Liver (tissue), 3 donors: ENCODE measurements at regions not wholly inside any gene's neighbourhood (a gene's known extent, or its start where the extent isn't known, plus 50 kb on each side); places are given as distances from the start of the nearest gene placed in this dataset.

Experiments used
- ATF3 ChIP-seq: IDR thresholded peaks from 2 replicates; pipeline ENCODE4 v1.6.1; 2016; ENCODE audit warnings: antibody characterized with exemption
- CTCF ChIP-seq: fragments of 150-350 bp; IDR thresholded peaks from 2 replicates; pipeline ENCODE4 v1.5.1; 2017; ENCODE audit warnings: improper control_type of control experiment, low read depth, low read length; ENCODE audit not compliant: missing input control
- GABPA ChIP-seq, 2 donors: IDR thresholded peaks in 1 of 2; conservative IDR thresholded peaks in 1 of 2; 2 replicates each; pipeline ENCODE4 v1.6.1; 2016; ENCODE audit warnings: antibody characterized with exemption in 2 of 2, mild to moderate bottlenecking in 1 of 2, moderate library complexity in 1 of 2
- JUND ChIP-seq, 2 donors: IDR thresholded peaks; 2 replicates each; pipeline ENCODE4 v1.6.1; 2016; ENCODE audit warnings: antibody characterized with exemption in 2 of 2
- MAX ChIP-seq: IDR thresholded peaks from 2 replicates; pipeline ENCODE4 v1.6.1; 2016; ENCODE audit warnings: antibody characterized with exemption
- REST ChIP-seq: IDR thresholded peaks from 2 replicates; pipeline ENCODE4 v1.6.1; 2016; ENCODE audit warnings: antibody characterized with exemption, mild to moderate bottlenecking
- RXRA ChIP-seq, 2 donors: IDR thresholded peaks; 2 replicates each; pipeline ENCODE4 v1.6.1; 2017 to 2018; ENCODE audit warnings: antibody characterized with exemption in 2 of 2, mild to moderate bottlenecking in 1 of 2
- SP1 ChIP-seq: IDR thresholded peaks from 2 replicates; pipeline ENCODE4 v1.6.1; 2018; ENCODE audit warnings: antibody characterized with exemption, mild to moderate bottlenecking
- TAF1 ChIP-seq: conservative IDR thresholded peaks from 2 replicates; pipeline ENCODE4 v1.6.1; 2016; ENCODE audit warnings: antibody characterized with exemption, mild to moderate bottlenecking
- donor health status: healthy.
- donor health status: healthy.

GRCh38 chr10:15997313-15997712 lies 137.0 kb upstream of the MINDY3 start:
- TF ChIP-seq RXRA (IDR thresholded peaks at IDR 0.05): no peak
- TF ChIP-seq MAX: no peak
- TF ChIP-seq CTCF: no peak
- TF ChIP-seq GABPA (IDR thresholded peaks at IDR 0.05 in 1 of 2, conservative IDR thresholded peaks at IDR 0.05 in 1 of 2): no peak
- no peak for TF ChIP-seq JUND (IDR thresholded peaks at IDR 0.05)
- no peak for TF ChIP-seq TAF1
- no peak for TF ChIP-seq ATF3
- no peak for TF ChIP-seq SP1
- TF ChIP-seq REST: no peak
